Uterus (tissue), 3 donors: ENCODE measurements at regions not wholly inside any gene's neighbourhood (a gene's known extent, or its start where the extent isn't known, plus 50 kb on each side); places are given as distances from the start of the nearest gene placed in this dataset.

Experiments used
- DNase-seq, 2 donors: peaks; one replicate each; pipeline ENCODE4 v3.0.0-alpha.2; 2019 to 2020
- H3K27ac ChIP-seq, 2 donors: fragments of 200-600 bp; sonication (generic); 1 replicate in 1 of 2; 2 replicates in 1 of 2; pipeline ENCODE4 v1.5.1; 2016 to 2018
- H3K27me3 ChIP-seq, 2 donors: fragments of 200-600 bp; sonication (generic); one replicate each; pipeline ENCODE4 v1.5.1; 2018 to 2019; ENCODE audit warnings: control low read depth in 1 of 2
- H3K36me3 ChIP-seq, 2 donors: fragments of 200-600 bp; sonication (generic); one replicate each; pipeline ENCODE4 v1.5.1; 2019; ENCODE audit warnings: control low read depth in 1 of 2
- H3K4me1 ChIP-seq, 2 donors: fragments of 200-600 bp; sonication (generic); one replicate each; pipeline ENCODE4 v1.5.1; 2018 to 2019; ENCODE audit warnings: control low read depth in 1 of 2
- H3K4me3 ChIP-seq, 2 donors: fragments of 200-600 bp; sonication (generic); 1 replicate in 1 of 2; 2 replicates in 1 of 2; pipeline ENCODE4 v1.5.1; 2018 to 2019; ENCODE audit warnings: mild to moderate bottlenecking in 1 of 2
- H3K9me3 ChIP-seq, 2 donors: fragments of 200-600 bp; sonication (generic); one replicate each; pipeline ENCODE4 v1.5.1; 2019; ENCODE audit warnings: control low read depth in 1 of 2
- POLR2A ChIP-seq, 2 donors: fragments of 450-650 bp; IDR thresholded peaks; one replicate each; pipeline ENCODE4 v1.6.1; 2016; ENCODE audit warnings: antibody characterized with exemption in 2 of 2, mild to moderate bottlenecking in 1 of 2, moderate library complexity in 1 of 2
- intact Hi-C: fragments of 100-400 bp; cut with DNase I; formaldehyde crosslinking; loops from one replicate; pipeline ENCODE4 v1.15.1; 2023; ENCODE audit warnings: low total_unique reads
- TF ChIP-seq, protein P1 (sequence below), 4 experiments: fragments of 200-600 bp in 2 of 4; fragments of 450-650 bp in 2 of 4; sonication (generic) in 2 of 4; IDR thresholded peaks; one replicate each; pipeline ENCODE4 v1.5.1; 2016 to 2019; ENCODE audit warnings: antibody characterized with exemption in 4 of 4, mild to moderate bottlenecking in 2 of 4, moderate library complexity in 1 of 4
- donor health status: DM: yes; HTN: yes; CAD: no.

GRCh38 chr3:61334783-61335182 lies 83.5 kb upstream of the FHIT start:
- Histone ChIP-seq H3K27me3 (no peaks in the 10 kb centered on the region), H3K9me3 (no peaks in the 10 kb centered on the region), H3K4me3 (no peak overlapping the region), H3K4me1 (no peaks in the 10 kb centered on the region), H3K27ac (no peak overlapping the region), H3K36me3 (no peaks in the 10 kb centered on the region)
- no peak for DNase-seq
- TF ChIP-seq, protein P1, sequence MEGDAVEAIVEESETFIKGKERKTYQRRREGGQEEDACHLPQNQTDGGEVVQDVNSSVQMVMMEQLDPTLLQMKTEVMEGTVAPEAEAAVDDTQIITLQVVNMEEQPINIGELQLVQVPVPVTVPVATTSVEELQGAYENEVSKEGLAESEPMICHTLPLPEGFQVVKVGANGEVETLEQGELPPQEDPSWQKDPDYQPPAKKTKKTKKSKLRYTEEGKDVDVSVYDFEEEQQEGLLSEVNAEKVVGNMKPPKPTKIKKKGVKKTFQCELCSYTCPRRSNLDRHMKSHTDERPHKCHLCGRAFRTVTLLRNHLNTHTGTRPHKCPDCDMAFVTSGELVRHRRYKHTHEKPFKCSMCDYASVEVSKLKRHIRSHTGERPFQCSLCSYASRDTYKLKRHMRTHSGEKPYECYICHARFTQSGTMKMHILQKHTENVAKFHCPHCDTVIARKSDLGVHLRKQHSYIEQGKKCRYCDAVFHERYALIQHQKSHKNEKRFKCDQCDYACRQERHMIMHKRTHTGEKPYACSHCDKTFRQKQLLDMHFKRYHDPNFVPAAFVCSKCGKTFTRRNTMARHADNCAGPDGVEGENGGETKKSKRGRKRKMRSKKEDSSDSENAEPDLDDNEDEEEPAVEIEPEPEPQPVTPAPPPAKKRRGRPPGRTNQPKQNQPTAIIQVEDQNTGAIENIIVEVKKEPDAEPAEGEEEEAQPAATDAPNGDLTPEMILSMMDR (IDR thresholded peaks at IDR 0.05), result no peak
- no peak for TF ChIP-seq POLR2A (IDR thresholded peaks at IDR 0.05)
- intact Hi-C loops, result no loop called here

DNA sequence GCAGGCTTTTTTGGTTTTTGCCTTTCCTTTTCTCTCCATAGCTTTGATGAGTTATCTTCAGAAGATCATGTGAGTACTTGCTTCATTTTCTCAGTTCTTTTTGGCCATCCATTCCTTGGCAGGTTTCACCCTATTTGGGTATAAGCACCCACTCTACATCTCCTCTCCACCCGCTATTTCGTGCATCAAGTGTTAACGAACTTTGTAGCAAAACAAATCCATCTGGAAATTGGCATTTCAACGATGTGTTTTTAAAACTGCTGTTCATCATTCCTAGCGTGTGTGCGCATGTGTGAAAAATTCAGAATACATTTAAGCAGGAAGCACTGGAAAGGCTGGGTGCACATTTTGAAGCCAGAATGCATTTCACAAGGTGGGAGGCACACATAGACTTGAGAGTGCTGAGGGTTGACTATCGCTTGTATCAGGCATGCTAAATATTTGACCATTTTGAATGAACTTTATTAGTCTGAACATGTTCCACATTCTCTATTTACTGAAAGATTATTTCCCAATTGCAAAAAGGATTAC lies 89.7 kb upstream of the FHIT start:
- Histone ChIP-seq H3K36me3 (no peaks in the 10 kb centered on the region), H3K9me3 (no peaks in the 10 kb centered on the region), H3K4me3 (no peak overlapping the region), H3K27ac (no peak overlapping the region), H3K4me1 (no peaks in the 10 kb centered on the region), H3K27me3 (no peaks in the 10 kb centered on the region)
- intact Hi-C loops, result no loop called here
- no peak for DNase-seq
- TF ChIP-seq POLR2A (IDR thresholded peaks at IDR 0.05), result no peak
- TF ChIP-seq, protein P1 (IDR thresholded peaks at IDR 0.05), result no peak

- H3K27ac ChIP-seq, result no peak overlapping the region
- H3K36me3 ChIP-seq, result no peaks in the 10 kb centered on the region
- TF ChIP-seq, protein P1 (IDR thresholded peaks at IDR 0.05), result no peak
- TF ChIP-seq POLR2A (IDR thresholded peaks at IDR 0.05), result no peak
- no peak overlapping the region for H3K4me3 ChIP-seq
- intact Hi-C loops, result no loop called here
- H3K27me3 ChIP-seq, result no peaks in the 10 kb centered on the region
- H3K9me3 ChIP-seq, result no peaks in the 10 kb centered on the region
- no peak for DNase-seq
- H3K4me1 ChIP-seq, result no peaks in the 10 kb centered on the region
These were observed 92.3 kb upstream of the FHIT start for GRCh38 chr3:61343543-61343942.

DNA sequence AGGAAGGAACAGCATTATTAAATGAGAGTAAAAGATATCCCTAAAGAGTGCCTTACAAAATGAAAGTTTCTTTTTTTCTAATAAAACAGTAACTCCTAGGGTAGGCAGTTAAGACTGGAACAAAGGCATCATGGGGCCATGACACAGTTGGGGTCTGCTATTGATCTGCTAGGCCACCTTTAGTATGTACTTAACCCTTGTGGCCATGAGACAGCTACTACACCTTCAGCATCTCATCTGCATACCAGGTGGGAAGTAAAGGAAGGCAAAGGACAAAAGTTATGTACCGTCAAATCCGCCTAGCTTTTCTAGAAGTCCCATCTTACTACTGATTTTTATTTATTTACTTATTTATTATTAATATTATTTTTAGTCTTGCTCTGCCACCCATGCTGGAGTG lies 93.8 kb upstream of the FHIT start:
- H3K4me1 ChIP-seq, result no peaks in the 10 kb centered on the region
- no peak for DNase-seq
- no peak overlapping the region for H3K27ac ChIP-seq
- intact Hi-C loops, result no loop called here
- no peak overlapping the region for H3K4me3 ChIP-seq
- no peaks in the 10 kb centered on the region for H3K36me3 ChIP-seq
- H3K27me3 ChIP-seq, result no peaks in the 10 kb centered on the region
- H3K9me3 ChIP-seq, result no peaks in the 10 kb centered on the region
- TF ChIP-seq, protein P1 (IDR thresholded peaks at IDR 0.05), result no peak
- TF ChIP-seq POLR2A (IDR thresholded peaks at IDR 0.05), result no peak

DNA sequence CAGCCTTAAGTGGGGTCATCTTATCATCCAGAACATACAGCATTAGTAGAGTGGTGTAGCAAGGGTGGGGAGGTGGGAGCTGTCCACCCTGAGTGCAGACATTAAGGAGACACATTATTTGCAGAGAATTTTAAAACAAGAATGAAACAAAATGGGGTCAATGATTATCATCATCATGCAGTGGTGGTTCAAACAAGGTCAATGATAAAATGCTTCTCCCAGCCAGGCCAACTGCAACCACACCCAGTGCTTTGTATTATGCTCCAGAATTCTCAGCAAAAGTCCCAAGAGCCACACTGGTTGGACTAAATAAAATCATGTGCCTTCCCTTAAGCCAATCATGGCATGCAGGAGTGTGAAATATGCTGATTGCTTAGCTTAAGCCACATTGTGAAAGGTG lies 96.7 kb upstream of the FHIT start:
- intact Hi-C loops, result no loop called here
- H3K27ac ChIP-seq, result no peak overlapping the region
- H3K9me3 ChIP-seq, result no peaks in the 10 kb centered on the region
- no peak overlapping the region for H3K4me3 ChIP-seq
- H3K36me3 ChIP-seq, result no peaks in the 10 kb centered on the region
- no peaks in the 10 kb centered on the region for H3K4me1 ChIP-seq
- TF ChIP-seq POLR2A (IDR thresholded peaks at IDR 0.05), result no peak
- TF ChIP-seq, protein P1 (IDR thresholded peaks at IDR 0.05), result no peak
- no peaks in the 10 kb centered on the region for H3K27me3 ChIP-seq
- DNase-seq, result no peak
